Transverse colon (tissue), 4 donors: ENCODE measurements at regions not wholly inside any gene's neighbourhood (a gene's known extent, or its start where the extent isn't known, plus 50 kb on each side); places are given as distances from the start of the nearest gene placed in this dataset.

ENCODE experiments used
- DNase-seq: peaks from one replicate; pipeline ENCODE4 v3.0.0-alpha.2; 2019
- H3K27ac ChIP-seq, 4 donors: fragments of 200-600 bp; sonication (generic); 2 replicates each; pipeline ENCODE4 v1.5.1; 2016 to 2018; ENCODE audit warnings: inconsistent platforms in 4 of 4
- H3K27me3 ChIP-seq: fragments of 200-600 bp; sonication (generic); 2 replicates; pipeline ENCODE4 v1.5.1; 2017; ENCODE audit warnings: inconsistent platforms
- H3K36me3 ChIP-seq, 4 donors: fragments of 200-600 bp; sonication (generic); 2 replicates each; pipeline ENCODE4 v1.5.1; 2017 to 2019; ENCODE audit warnings: inconsistent platforms in 4 of 4
- H3K4me1 ChIP-seq, 4 donors: fragments of 200-600 bp; sonication (generic); 2 replicates each; pipeline ENCODE4 v1.5.1; 2017 to 2020; ENCODE audit warnings: inconsistent platforms in 4 of 4
- H3K4me3 ChIP-seq, 4 donors: fragments of 200-600 bp; sonication (generic); 1 replicate in 1 of 4; 2 replicates in 3 of 4; pipeline versions ENCODE4 v1.5.1 to v1.6.1; 2017 to 2019; ENCODE audit warnings: inconsistent platforms in 4 of 4
- H3K9me3 ChIP-seq, 2 donors: fragments of 200-600 bp; sonication (generic); 2 replicates each; pipeline ENCODE4 v1.5.1; 2017 to 2019; ENCODE audit warnings: inconsistent platforms in 2 of 2
- EP300 ChIP-seq: sonication (generic); formaldehyde crosslinking; IDR thresholded peaks from one replicate; pipeline ENCODE4 v1.6.1; 2017; ENCODE audit warnings: antibody characterized with exemption, low read depth
- POLR2A ChIP-seq: fragments of 450-650 bp; IDR thresholded peaks from one replicate; pipeline ENCODE4 v1.6.1; 2016; ENCODE audit warnings: antibody characterized with exemption, mild to moderate bottlenecking, moderate library complexity
- POLR2AphosphoS5 ChIP-seq, 3 donors: sonication (generic); formaldehyde crosslinking; IDR thresholded peaks; one replicate each; pipeline ENCODE4 v1.6.1; 2016; ENCODE audit warnings: antibody characterized with exemption in 3 of 3
- WGBS, 2 donors: methylation state at CpG; one replicate each; pipeline ENCODE4 v1.1.5; 2018; ENCODE audit warnings: low coverage in 1 of 2; 5-methylcytosine and 5-hydroxymethylcytosine counted together
- in situ Hi-C, 4 donors: fragments of 200-750 bp; cut with MboI; loops; one replicate each; pipeline versions ENCODE4 v1.15.0 to v1.15.1; 2017; ENCODE audit warnings: low sequenced_read_pairs in 3 of 4, low pct_ligation_motif_present in 1 of 4, low pct_unique_long_range_greater_than_20kb in 1 of 4
- intact Hi-C: fragments of 100-400 bp; cut with DNase I; formaldehyde crosslinking; loops from one replicate; pipeline ENCODE4 v1.15.1; 2023; ENCODE audit warnings: low total_unique reads
- TF ChIP-seq, protein P1 (sequence below), 5 experiments: fragments of 200-600 bp in 3 of 5; fragments of 450-650 bp in 2 of 5; sonication (generic) in 3 of 5; IDR thresholded peaks; 1 replicate in 2 of 5; 2 replicates in 3 of 5; pipeline ENCODE4 v1.5.1; 2016 to 2017; ENCODE audit warnings: antibody characterized with exemption in 5 of 5, inconsistent platforms in 3 of 5, mild to moderate bottlenecking in 2 of 5, moderate library complexity in 1 of 5

GRCh38 chr9:84481636-84482218 lies 141.2 kb upstream of the SLC28A3 start:
- in situ Hi-C loops: no loop called here
- no peak for DNase-seq
- no peaks in the 10 kb centered on the region for H3K9me3 ChIP-seq
- no peaks in the 10 kb centered on the region for H3K36me3 ChIP-seq
- no peak overlapping the region for H3K27ac ChIP-seq
- no peaks in the 10 kb centered on the region for H3K27me3 ChIP-seq
- no peaks in the 10 kb centered on the region for H3K4me1 ChIP-seq
- 82 to 83% methylated on average over 7 to 8 of the region's 8 CpGs for WGBS, 2 donors
- TF ChIP-seq, protein P1, sequence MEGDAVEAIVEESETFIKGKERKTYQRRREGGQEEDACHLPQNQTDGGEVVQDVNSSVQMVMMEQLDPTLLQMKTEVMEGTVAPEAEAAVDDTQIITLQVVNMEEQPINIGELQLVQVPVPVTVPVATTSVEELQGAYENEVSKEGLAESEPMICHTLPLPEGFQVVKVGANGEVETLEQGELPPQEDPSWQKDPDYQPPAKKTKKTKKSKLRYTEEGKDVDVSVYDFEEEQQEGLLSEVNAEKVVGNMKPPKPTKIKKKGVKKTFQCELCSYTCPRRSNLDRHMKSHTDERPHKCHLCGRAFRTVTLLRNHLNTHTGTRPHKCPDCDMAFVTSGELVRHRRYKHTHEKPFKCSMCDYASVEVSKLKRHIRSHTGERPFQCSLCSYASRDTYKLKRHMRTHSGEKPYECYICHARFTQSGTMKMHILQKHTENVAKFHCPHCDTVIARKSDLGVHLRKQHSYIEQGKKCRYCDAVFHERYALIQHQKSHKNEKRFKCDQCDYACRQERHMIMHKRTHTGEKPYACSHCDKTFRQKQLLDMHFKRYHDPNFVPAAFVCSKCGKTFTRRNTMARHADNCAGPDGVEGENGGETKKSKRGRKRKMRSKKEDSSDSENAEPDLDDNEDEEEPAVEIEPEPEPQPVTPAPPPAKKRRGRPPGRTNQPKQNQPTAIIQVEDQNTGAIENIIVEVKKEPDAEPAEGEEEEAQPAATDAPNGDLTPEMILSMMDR (IDR thresholded peaks at IDR 0.05): no peak
- TF ChIP-seq POLR2A: no peak
- TF ChIP-seq POLR2AphosphoS5 (IDR thresholded peaks at IDR 0.05): no peak
- no peak for TF ChIP-seq EP300
- H3K4me3 ChIP-seq: no peak overlapping the region
- intact Hi-C loops: no loop called here

- H3K36me3 ChIP-seq: no peaks in the 10 kb centered on the region
- in situ Hi-C loops (no loop called here), intact Hi-C loops (no loop called here)
- H3K4me1 ChIP-seq: no peaks in the 10 kb centered on the region
- no peak for DNase-seq
- no peak overlapping the region for H3K4me3 ChIP-seq
- no peak for TF ChIP-seq POLR2A
- TF ChIP-seq, protein P1 (IDR thresholded peaks at IDR 0.05): no peak
- no peak overlapping the region for H3K27ac ChIP-seq
- H3K27me3 ChIP-seq: no peaks in the 10 kb centered on the region
- H3K9me3 ChIP-seq: no peaks in the 10 kb centered on the region
- WGBS, 2 donors: 79% methylated on average over 8 of the region's 8 CpGs; no CpG with 5 or more reads in 1 of the 2 donors
Measured at GRCh38 chr9:84482607-84483006, 142.0 kb upstream of the SLC28A3 start.

DNA sequence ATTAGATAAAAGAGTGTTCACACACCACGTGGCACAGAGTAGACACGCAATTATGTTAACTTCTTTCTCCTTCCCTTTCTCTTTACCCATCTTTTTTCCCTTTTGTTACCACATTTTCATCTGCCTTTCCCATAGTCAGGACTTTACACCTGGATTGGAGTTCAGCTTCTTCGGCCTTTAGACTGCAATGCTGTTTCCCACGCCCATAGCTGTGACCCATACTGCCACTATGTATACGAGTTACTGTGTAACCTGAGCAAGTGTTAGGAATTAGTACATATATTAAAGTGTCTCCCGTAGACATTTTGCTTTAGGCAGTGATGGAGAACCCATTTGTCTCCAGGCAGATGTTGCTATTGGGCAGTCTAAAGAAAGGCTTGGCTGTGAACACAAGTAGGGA lies 143.6 kb upstream of the SLC28A3 start:
- no peaks in the 10 kb centered on the region for H3K4me1 ChIP-seq
- in situ Hi-C loops: no loop called here
- DNase-seq: no peak

DNA sequence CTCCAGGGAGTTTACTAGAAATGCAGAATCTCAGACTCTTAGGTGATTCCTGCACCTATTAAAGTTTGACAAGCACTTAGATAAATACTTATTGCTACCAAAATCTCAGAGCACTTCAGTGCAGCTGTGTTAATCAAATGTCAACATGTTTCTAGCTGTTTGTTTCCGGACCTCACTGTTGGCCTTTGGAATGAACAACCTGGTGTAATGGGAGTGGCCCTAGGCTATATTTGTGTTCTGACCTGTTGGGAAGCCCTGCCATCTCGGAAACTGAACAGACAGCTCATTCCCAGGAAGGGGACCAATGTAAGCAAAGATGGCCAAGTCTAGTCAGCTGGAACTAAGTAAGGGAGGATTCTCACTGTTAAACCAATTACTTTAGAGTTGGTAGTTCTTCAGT lies 145.0 kb upstream of the SLC28A3 start:
- H3K9me3 ChIP-seq: no peaks in the 10 kb centered on the region
- no peaks in the 10 kb centered on the region for H3K4me1 ChIP-seq
- H3K27ac ChIP-seq: no peak overlapping the region
- no peak for DNase-seq
- no peaks in the 10 kb centered on the region for H3K36me3 ChIP-seq
- no peak overlapping the region for H3K4me3 ChIP-seq
- intact Hi-C loops: no loop called here
- H3K27me3 ChIP-seq: no peaks in the 10 kb centered on the region
- TF ChIP-seq, protein P1 (IDR thresholded peaks at IDR 0.05): no peak
- TF ChIP-seq EP300 (no peak), POLR2A (no peak), POLR2AphosphoS5 (IDR thresholded peaks at IDR 0.05) (no peak)
- in situ Hi-C loops: no loop called here
- WGBS, 2 donors: 44 to 58% methylated on average over 2 of the region's 2 CpGs

More for the DNA sequence above, 143.6 kb upstream of the SLC28A3 start:
- intact Hi-C loops: no loop called here
- TF ChIP-seq POLR2AphosphoS5 (IDR thresholded peaks at IDR 0.05): no peak
- TF ChIP-seq POLR2A: no peak
- TF ChIP-seq, protein P1 (IDR thresholded peaks at IDR 0.05): no peak
- TF ChIP-seq EP300: no peak
- Histone ChIP-seq H3K9me3 (no peaks in the 10 kb centered on the region), H3K36me3 (no peaks in the 10 kb centered on the region), H3K27ac (no peak overlapping the region), H3K27me3 (no peaks in the 10 kb centered on the region), H3K4me3 (no peak overlapping the region)
- WGBS, 2 donors: 68 to 70% methylated on average over 5 to 6 of the region's 6 CpGs
